ENCODE measurements at regions not wholly inside any gene's neighbourhood (a gene's known extent, or its start where the extent isn't known, plus 50 kb on each side); places are given as distances from the start of the nearest gene placed in this dataset.

- TF ChIP-seq CTCF (IDR thresholded peaks at IDR 0.05; ENCODE audit: low read depth, low read length) (no peak), EZH2phosphoT487 (IDR thresholded peaks at IDR 0.05; ENCODE audit: low read depth) (no peak)
Measured at GRCh38 chr21:23664193-23664694, 1943.0 kb downstream of the MRPL39 start.

Data from OCI-LY3 (cell line).